ENCODE measurements at regions not wholly inside any gene's neighbourhood (a gene's known extent, or its start where the extent isn't known, plus 50 kb on each side); places are given as distances from the start of the nearest gene placed in this dataset.

GRCh38 chr4:3849140-3849539 lies 83.0 kb downstream of the ADRA2C start:
- TF ChIP-seq CTCF (conservative IDR thresholded peaks at IDR 0.05) (no peak), EZH2 (IDR thresholded peaks at IDR 0.05; ENCODE audit: low read depth) (no peak)

Measured in PC-9 (cell line).